ENCODE measurements at regions not wholly inside any gene's neighbourhood (a gene's known extent, or its start where the extent isn't known, plus 50 kb on each side); places are given as distances from the start of the nearest gene placed in this dataset.

DNA sequence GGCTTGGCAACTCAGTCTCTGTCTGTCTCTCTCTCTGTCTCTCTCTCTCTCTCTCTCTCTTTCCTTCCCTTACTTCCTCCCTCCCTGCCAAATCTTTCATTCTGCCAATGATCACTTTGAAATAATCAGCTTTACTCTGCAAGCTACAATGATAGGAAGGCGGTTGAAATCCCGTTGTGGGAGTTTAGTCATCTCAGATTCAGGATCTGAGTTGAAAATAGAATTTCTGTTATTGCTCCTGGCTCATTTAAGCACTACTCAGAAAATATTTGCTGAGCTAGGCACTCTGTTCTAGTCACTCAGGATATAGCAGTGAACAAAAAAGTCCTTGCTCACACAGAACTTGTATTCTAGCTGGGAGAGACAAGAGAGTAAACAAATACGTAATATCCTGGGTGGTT is 56.3 kb upstream of the DCTD start:
- no peak overlapping the region for H3K4me3 ChIP-seq (ENCODE audit: low read depth, low read length)
- no peak for TF ChIP-seq CTCF (IDR thresholded peaks at IDR 0.05; ENCODE audit: insufficient read depth, low read length)
- peak; percentile 68 for DNase-seq (ENCODE audit: low read depth)

DNA sequence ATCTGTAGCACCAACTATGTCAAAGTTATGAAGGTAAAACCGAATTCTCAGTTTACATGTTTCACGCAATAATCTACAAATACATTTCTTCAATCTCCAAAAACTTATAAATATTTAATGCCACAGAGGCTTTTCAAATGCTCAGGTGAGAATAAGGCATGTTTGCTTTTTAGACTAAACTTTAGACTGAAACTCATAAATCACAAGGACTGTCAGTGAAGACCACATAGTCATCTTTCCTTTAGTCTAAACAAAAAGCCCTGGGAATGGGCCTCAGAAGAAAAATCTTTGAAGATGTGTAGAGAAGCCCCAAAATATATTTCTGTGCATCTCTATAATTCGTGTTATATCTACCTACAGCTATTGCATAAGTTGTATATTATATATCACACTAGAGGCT is 54.5 kb upstream of the DCTD start:
- DNase-seq (ENCODE audit: low read depth) = no peak
- no peak for TF ChIP-seq CTCF (IDR thresholded peaks at IDR 0.05; ENCODE audit: insufficient read depth, low read length)
- no peak overlapping the region for H3K4me3 ChIP-seq (ENCODE audit: low read depth, low read length)

- no peak overlapping the region for H3K4me3 ChIP-seq (ENCODE audit: low read depth, low read length)
- TF ChIP-seq CTCF (IDR thresholded peaks at IDR 0.05; ENCODE audit: insufficient read depth, low read length) = no peak
- DNase-seq (ENCODE audit: low read depth) = no peak
Measured at GRCh38 chr4:182969651-182970279, 52.6 kb upstream of the DCTD start.

- no peak overlapping the region for H3K4me3 ChIP-seq (ENCODE audit: low read depth, low read length)
- no peak for TF ChIP-seq CTCF (IDR thresholded peaks at IDR 0.05; ENCODE audit: insufficient read depth, low read length)
- DNase-seq (ENCODE audit: low read depth) = no peak
Measured at GRCh38 chr4:182968917-182969650, 51.9 kb upstream of the DCTD start.

DNA sequence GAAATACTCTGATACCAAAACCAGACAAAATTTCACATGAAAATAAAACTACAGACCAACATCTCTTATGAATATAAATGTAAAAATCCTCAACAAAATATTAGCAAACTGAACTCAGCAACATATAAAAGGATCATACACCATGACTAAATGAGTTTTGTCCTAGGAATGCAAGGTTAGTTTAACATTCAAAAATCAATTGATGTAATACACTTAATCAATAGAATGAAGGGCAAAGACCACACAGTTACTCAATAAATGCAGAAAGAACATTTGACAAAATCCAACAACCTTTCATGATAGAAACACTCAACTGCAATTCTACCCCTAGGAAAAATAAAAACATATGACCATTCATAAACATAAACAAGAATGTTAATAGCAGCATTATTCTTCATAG is 50.2 kb upstream of the DCTD start:
- no peak for DNase-seq (ENCODE audit: low read depth)
- H3K4me3 ChIP-seq (ENCODE audit: low read depth, low read length) = no peak overlapping the region
- no peak for TF ChIP-seq CTCF (IDR thresholded peaks at IDR 0.05; ENCODE audit: insufficient read depth, low read length)

Data from fibroblast of the aortic adventitia (primary cell).